Fibroblast of lung (primary cell): ENCODE measurements at regions not wholly inside any gene's neighbourhood (a gene's known extent, or its start where the extent isn't known, plus 50 kb on each side); places are given as distances from the start of the nearest gene placed in this dataset.

Experiments used
- DNase-seq, 2 donors: peaks; one replicate each; pipeline versions ENCODE4 v3.0.0 to v3.0.0-alpha.2; 2010; ENCODE audit warnings: low read depth in 2 of 2
- H2AFZ ChIP-seq: 2 replicates; pipeline ENCODE4 v1.5.1; 2012; ENCODE audit warnings: low read length, control low read depth, inconsistent platforms
- H3K27ac ChIP-seq: 2 replicates; pipeline ENCODE4 v1.5.1; 2011; ENCODE audit warnings: low read length, control low read depth; ENCODE audit not compliant: insufficient read depth
- H3K27me3 ChIP-seq: 2 replicates; pipeline ENCODE4 v1.5.1; 2011; ENCODE audit warnings: mild to moderate bottlenecking, low read length; ENCODE audit not compliant: control insufficient read depth, insufficient read depth
- H3K36me3 ChIP-seq: 2 replicates; pipeline ENCODE4 v1.5.1; 2011; ENCODE audit warnings: low read length; ENCODE audit not compliant: control insufficient read depth, insufficient read depth
- H3K4me1 ChIP-seq: 2 replicates; pipeline ENCODE4 v1.5.1; 2011; ENCODE audit warnings: low read length; ENCODE audit not compliant: control insufficient read depth, insufficient read depth; ENCODE audit errors: extremely low read depth
- H3K4me2 ChIP-seq: 2 replicates; pipeline ENCODE4 v1.5.1; 2011; ENCODE audit warnings: low read length, control low read depth; ENCODE audit not compliant: insufficient read depth; ENCODE audit errors: extremely low read depth
- H3K4me3 ChIP-seq, 4 experiments: fragments of 200-600 bp in 1 of 4; sonication (generic) in 1 of 4; replicated peaks in 1 of 4; 2 replicates each; pipeline ENCODE4 v1.5.1; 2011 to 2016; ENCODE audit warnings: low read length in 4 of 4, low read depth in 3 of 4, mild to moderate bottlenecking in 3 of 4, control low read depth in 2 of 4, inconsistent platforms in 1 of 4, mixed read lengths in 1 of 4; ENCODE audit not compliant: insufficient read depth in 1 of 4; ENCODE audit errors: control extremely low read depth in 1 of 4
- H3K79me2 ChIP-seq: 2 replicates; pipeline ENCODE4 v1.5.1; 2012; ENCODE audit warnings: mild to moderate bottlenecking, low read length, inconsistent platforms; ENCODE audit not compliant: control insufficient read depth, insufficient read depth
- H3K9ac ChIP-seq: 2 replicates; pipeline ENCODE4 v1.5.1; 2011; ENCODE audit warnings: mild to moderate bottlenecking, low read length, control low read depth; ENCODE audit not compliant: insufficient read depth
- H3K9me3 ChIP-seq: 2 replicates; pipeline ENCODE4 v1.5.1; 2012; ENCODE audit warnings: low read depth, low read length; ENCODE audit not compliant: control insufficient read depth, insufficient read depth
- H4K20me1 ChIP-seq: 2 replicates; pipeline ENCODE4 v1.5.1; 2011; ENCODE audit warnings: low read length; ENCODE audit not compliant: control insufficient read depth, insufficient read depth; ENCODE audit errors: extremely low read depth
- CTCF ChIP-seq, 2 donors: IDR thresholded peaks in 1 of 2; conservative IDR thresholded peaks in 1 of 2; 1 replicate in 1 of 2; 2 replicates in 1 of 2; pipeline ENCODE4 v1.5.1; 2011 to 2012; ENCODE audit warnings: low read length in 2 of 2, control low read depth in 1 of 2, inconsistent platforms in 1 of 2, low read depth in 1 of 2, mild to moderate bottlenecking in 1 of 2
- EZH2 ChIP-seq: IDR thresholded peaks from 2 replicates; pipeline ENCODE4 v1.5.1; 2012; ENCODE audit warnings: low read length, control low read depth, mild to moderate bottlenecking; ENCODE audit errors: missing control alignments

- Histone ChIP-seq H3K27ac (no peak overlapping the region), H3K4me1 (peaks cover 36% of the 10 kb centered on the region), H3K9me3 (no peaks in the 10 kb centered on the region)
These were observed 210.7 kb downstream of the PDCD6IP start for GRCh38 chr3:34008836-34009809.

GRCh38 chr3:34011171-34012101, 213.0 kb downstream of the PDCD6IP start:
- Histone ChIP-seq H3K27ac (peak overlapping the region; percentile 48), H3K4me1 (peaks cover 17% of the 10 kb centered on the region), H3K9ac (no peak overlapping the region), H3K79me2 (no peaks in the 10 kb centered on the region), H4K20me1 (no peaks in the 10 kb centered on the region), H2AFZ (no peak overlapping the region), H3K4me3 (no peak overlapping the region), H3K9me3 (no peaks in the 10 kb centered on the region), H3K36me3 (no peaks in the 10 kb centered on the region), H3K4me2 (peak overlapping the region; percentile 66), H3K27me3 (no peaks in the 10 kb centered on the region)
- TF ChIP-seq EZH2 (no peak), CTCF (conservative IDR thresholded peaks at IDR 0.05 in 1 of 2, IDR thresholded peaks at IDR 0.05 in 1 of 2; ENCODE audit: low read depth in 1 of 2, low read length in 2 of 2) (peak in 1 of 2 donors; percentile 30)
- peak; percentile 46 to 57 for DNase-seq

More at GRCh38 chr3:34008836-34009809, 210.7 kb downstream of the PDCD6IP start:
- TF ChIP-seq CTCF (conservative IDR thresholded peaks at IDR 0.05 in 1 of 2, IDR thresholded peaks at IDR 0.05 in 1 of 2; ENCODE audit: low read depth in 1 of 2, low read length in 2 of 2) (no peak), EZH2 (no peak)
- Histone ChIP-seq H4K20me1 (no peaks in the 10 kb centered on the region), H3K4me3 (no peak overlapping the region), H3K4me2 (no peak overlapping the region), H3K9ac (no peak overlapping the region), H3K27me3 (no peaks in the 10 kb centered on the region), H3K79me2 (no peaks in the 10 kb centered on the region), H3K36me3 (no peaks in the 10 kb centered on the region), H2AFZ (no peak overlapping the region)
- no peak for DNase-seq

DNA sequence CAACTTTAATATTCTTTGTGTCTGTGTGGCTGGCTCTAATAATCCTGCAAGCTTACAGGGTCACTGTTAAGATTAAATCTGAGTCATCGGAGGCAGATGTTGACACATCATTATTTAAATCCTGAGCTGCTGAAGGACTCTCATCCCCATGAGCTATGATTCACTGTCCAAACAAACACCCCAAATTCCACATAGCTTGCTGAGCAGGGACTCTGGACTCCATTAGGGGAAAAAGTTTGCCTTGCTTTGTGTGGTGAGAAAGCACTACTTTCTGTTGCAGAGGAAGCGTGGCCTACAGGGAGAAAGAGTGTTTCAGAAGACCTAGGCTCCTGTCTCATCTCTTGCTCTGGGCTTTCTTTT, 213.7 kb downstream of the PDCD6IP start:
- Histone ChIP-seq H3K9me3 (no peaks in the 10 kb centered on the region), H3K4me2 (peak overlapping the region; percentile 66), H3K4me1 (peaks cover 16% of the 10 kb centered on the region), H3K36me3 (no peaks in the 10 kb centered on the region), H3K9ac (no peak overlapping the region), H3K27me3 (no peaks in the 10 kb centered on the region), H2AFZ (no peak overlapping the region), H4K20me1 (no peaks in the 10 kb centered on the region), H3K79me2 (no peaks in the 10 kb centered on the region), H3K27ac (peak overlapping the region; percentile 48), H3K4me3 (no peak overlapping the region)
- TF ChIP-seq CTCF (conservative IDR thresholded peaks at IDR 0.05 in 1 of 2, IDR thresholded peaks at IDR 0.05 in 1 of 2; ENCODE audit: low read depth in 1 of 2, low read length in 2 of 2) (no peak), EZH2 (no peak)
- peak; percentile 98 to 99 for DNase-seq
